ENCODE measurements at regions not wholly inside any gene's neighbourhood (a gene's known extent, or its start where the extent isn't known, plus 50 kb on each side); places are given as distances from the start of the nearest gene placed in this dataset.

GRCh38 chr1:78281580-78281979 is 209.2 kb upstream of the PTGFR start (continued):
- TF ChIP-seq PATZ1 (tag by site-specific recombination; IDR thresholded peaks at IDR 0.05) (no peak), ZNF639 (tag by site-specific recombination; IDR thresholded peaks at IDR 0.05) (no peak), ZNF112 (tag by site-specific recombination; IDR thresholded peaks at IDR 0.05) (no peak)

DNA sequence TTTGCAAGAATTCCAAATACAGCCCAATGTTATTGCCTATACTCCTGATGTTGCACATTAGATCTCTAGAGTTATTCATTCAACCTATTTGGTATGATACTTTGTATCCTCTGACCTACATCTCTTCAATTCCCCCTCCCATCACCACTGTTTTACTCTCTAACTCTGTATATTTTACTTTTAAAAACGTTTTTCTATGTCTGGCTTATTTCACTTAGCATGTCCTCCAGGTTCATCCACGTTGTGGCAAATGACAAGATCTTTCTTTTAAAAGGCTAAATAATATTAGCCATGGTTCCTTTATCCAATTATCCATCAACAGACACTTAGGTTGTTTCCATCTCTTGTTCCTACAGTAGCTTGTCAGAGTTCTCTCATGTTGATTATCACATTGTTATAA is 207.1 kb upstream of the PTGFR start:
- POLR2A ChIA-PET: no interaction called here
- H3K9me3 ChIP-seq (ENCODE audit: control insufficient read depth, insufficient read depth, low read depth, low read length): no peaks in the 10 kb centered on the region

GRCh38 chr1:78284354-78284753 is 206.4 kb upstream of the PTGFR start:
- POLR2A ChIA-PET: no interaction called here
- Histone ChIP-seq H3K36me3 (ENCODE audit: control insufficient read depth in 2 of 2, insufficient read depth in 1 of 2, low read length in 2 of 2) (no peaks in the 10 kb centered on the region), H3K27ac (ENCODE audit: extremely low read depth, low read depth, low read length) (no peak overlapping the region), H3K4me3 (ENCODE audit: low read depth, low read length) (no peak overlapping the region), H3K9me3 (ENCODE audit: control insufficient read depth, insufficient read depth, low read depth, low read length) (no peaks in the 10 kb centered on the region), H3K4me1 (ENCODE audit: control insufficient read depth, insufficient read depth, low read length) (no peaks in the 10 kb centered on the region)
- CTCF ChIA-PET: no interaction called here
- TF ChIP-seq ZNF560 (tag by site-specific recombination; IDR thresholded peaks at IDR 0.05; ENCODE audit: borderline replicate concordance) (no peak), WT1 (tag by site-specific recombination; IDR thresholded peaks at IDR 0.05) (no peak)

More for the DNA sequence above, 207.1 kb upstream of the PTGFR start:
- Histone ChIP-seq H3K4me3 (ENCODE audit: low read depth, low read length) (no peak overlapping the region), H3K27ac (ENCODE audit: extremely low read depth, low read depth, low read length) (no peak overlapping the region), H3K4me1 (ENCODE audit: control insufficient read depth, insufficient read depth, low read length) (no peaks in the 10 kb centered on the region), H3K36me3 (ENCODE audit: control insufficient read depth in 2 of 2, insufficient read depth in 1 of 2, low read length in 2 of 2) (no peaks in the 10 kb centered on the region)
- TF ChIP-seq ZNF549 (tag by site-specific recombination; IDR thresholded peaks at IDR 0.05) (no peak), ZBTB21 (tag by site-specific recombination; IDR thresholded peaks at IDR 0.05) (no peak), BCL11B (tag by site-specific recombination; IDR thresholded peaks at IDR 0.05; ENCODE audit: low read depth) (no peak), ZNF37A (tag by site-specific recombination; IDR thresholded peaks at IDR 0.05) (no peak), MYNN (tag by site-specific recombination; IDR thresholded peaks at IDR 0.05; ENCODE audit: borderline replicate concordance) (no peak)
- TF ChIP-seq, protein P1, sequence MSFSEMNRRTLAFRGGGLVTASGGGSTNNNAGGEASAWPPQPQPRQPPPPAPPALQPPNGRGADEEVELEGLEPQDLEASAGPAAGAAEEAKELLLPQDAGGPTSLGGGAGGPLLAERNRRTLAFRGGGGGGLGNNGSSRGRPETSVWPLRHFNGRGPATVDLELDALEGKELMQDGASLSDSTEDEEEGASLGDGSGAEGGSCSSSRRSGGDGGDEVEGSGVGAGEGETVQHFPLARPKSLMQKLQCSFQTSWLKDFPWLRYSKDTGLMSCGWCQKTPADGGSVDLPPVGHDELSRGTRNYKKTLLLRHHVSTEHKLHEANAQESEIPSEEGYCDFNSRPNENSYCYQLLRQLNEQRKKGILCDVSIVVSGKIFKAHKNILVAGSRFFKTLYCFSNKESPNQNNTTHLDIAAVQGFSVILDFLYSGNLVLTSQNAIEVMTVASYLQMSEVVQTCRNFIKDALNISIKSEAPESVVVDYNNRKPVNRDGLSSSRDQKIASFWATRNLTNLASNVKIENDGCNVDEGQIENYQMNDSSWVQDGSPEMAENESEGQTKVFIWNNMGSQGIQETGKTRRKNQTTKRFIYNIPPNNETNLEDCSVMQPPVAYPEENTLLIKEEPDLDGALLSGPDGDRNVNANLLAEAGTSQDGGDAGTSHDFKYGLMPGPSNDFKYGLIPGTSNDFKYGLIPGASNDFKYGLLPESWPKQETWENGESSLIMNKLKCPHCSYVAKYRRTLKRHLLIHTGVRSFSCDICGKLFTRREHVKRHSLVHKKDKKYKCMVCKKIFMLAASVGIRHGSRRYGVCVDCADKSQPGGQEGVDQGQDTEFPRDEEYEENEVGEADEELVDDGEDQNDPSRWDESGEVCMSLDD (tag by site-specific recombination; IDR thresholded peaks at IDR 0.05): no peak
- TF ChIP-seq, protein P2, sequence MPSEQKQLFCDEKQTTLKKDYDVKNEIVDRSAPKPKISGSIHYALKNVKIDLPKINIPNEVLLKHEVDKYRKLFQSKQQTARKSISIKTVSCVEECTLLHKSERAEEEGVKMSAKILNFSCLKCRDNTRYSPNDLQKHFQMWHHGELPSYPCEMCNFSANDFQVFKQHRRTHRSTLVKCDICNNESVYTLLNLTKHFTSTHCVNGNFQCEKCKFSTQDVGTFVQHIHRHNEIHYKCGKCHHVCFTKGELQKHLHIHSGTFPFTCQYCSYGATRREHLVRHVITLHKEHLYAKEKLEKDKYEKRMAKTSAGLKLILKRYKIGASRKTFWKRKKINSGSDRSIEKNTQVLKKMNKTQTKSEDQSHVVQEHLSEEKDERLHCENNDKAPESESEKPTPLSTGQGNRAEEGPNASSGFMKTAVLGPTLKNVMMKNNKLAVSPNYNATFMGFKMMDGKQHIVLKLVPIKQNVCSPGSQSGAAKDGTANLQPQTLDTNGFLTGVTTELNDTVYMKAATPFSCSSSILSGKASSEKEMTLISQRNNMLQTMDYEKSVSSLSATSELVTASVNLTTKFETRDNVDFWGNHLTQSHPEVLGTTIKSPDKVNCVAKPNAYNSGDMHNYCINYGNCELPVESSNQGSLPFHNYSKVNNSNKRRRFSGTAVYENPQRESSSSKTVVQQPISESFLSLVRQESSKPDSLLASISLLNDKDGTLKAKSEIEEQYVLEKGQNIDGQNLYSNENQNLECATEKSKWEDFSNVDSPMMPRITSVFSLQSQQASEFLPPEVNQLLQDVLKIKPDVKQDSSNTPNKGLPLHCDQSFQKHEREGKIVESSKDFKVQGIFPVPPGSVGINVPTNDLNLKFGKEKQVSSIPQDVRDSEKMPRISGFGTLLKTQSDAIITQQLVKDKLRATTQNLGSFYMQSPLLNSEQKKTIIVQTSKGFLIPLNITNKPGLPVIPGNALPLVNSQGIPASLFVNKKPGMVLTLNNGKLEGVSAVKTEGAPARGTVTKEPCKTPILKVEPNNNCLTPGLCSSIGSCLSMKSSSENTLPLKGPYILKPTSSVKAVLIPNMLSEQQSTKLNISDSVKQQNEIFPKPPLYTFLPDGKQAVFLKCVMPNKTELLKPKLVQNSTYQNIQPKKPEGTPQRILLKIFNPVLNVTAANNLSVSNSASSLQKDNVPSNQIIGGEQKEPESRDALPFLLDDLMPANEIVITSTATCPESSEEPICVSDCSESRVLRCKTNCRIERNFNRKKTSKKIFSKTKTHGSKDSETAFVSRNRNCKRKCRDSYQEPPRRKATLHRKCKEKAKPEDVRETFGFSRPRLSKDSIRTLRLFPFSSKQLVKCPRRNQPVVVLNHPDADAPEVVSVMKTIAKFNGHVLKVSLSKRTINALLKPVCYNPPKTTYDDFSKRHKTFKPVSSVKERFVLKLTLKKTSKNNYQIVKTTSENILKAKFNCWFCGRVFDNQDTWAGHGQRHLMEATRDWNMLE (tag by site-specific recombination; conservative IDR thresholded peaks at IDR 0.05; ENCODE audit: low read depth): no peak
- CTCF ChIA-PET: no interaction called here

Data from HEK293 (cell line).